Effector CD8-positive, alpha-beta T cell (primary cell): ENCODE measurements at regions not wholly inside any gene's neighbourhood (a gene's known extent, or its start where the extent isn't known, plus 50 kb on each side); places are given as distances from the start of the nearest gene placed in this dataset.

Source experiments
- DNase-seq: peaks from one replicate; lab custom pipeline; 2025; lab: John Stamatoyannopoulos, UW

DNA sequence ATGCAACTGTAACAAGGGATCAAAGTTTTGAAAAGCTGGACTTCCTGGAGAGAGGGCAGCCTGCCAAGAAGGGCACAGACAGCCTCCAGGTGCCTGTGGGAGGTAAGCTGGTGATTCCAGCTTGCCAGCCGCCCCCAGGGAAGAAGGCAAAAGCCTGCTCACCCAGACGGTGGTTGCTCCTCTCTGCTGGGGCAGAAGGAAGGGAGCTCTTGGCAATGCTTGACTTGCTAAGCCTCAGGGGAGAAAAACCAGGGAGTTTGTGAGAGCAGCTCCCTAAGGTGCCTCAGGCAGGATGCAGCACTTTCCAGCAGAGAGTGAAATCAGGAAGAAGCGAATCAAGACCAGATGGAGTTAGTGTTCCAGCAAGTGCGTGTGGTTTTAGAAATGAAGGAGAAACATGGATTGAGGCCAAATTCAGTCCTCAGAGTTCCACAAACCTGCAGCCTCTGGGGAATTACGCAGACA, 553.6 kb downstream of the BUD13 start:
- DNase-seq = no peak

DNA sequence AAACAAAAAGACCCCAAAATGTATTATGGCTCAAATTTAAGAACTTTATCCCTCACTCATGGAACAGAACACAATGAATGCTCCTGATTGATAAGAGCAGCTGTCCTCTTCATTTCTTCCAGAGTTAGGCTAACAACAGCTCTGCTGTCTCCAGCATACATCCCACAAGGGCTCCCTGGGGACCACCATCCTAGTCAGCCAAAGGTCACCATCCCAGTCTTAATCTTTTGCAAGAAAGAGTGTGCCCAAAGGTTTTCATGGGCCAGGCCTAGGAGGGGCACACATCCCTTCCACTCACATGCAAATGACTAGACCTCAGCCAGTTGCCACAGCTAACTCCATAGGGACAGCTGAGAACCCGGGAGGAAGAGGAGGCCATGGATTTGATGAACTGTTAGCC, 555.3 kb downstream of the BUD13 start:
- no peak for DNase-seq

DNA sequence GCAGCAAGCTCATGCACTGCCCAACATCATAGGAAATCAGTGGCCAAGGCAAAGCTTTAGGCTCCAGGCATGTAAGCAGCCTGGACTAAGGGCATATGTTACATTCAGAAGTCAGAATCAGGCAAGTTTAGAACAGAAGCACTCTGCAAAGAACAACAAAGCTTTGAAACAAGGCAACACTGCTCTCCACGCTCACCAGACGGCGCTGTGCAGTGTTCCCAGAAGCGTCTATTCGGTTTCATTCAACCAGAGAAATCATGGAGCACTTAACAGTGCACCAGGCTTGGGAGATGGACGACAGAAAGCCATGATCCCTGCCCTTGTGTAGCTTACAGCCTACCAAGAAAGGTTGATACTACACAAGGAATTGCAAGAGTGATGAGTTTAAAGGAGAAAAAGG, 555.8 kb downstream of the BUD13 start:
- DNase-seq = no peak

DNA sequence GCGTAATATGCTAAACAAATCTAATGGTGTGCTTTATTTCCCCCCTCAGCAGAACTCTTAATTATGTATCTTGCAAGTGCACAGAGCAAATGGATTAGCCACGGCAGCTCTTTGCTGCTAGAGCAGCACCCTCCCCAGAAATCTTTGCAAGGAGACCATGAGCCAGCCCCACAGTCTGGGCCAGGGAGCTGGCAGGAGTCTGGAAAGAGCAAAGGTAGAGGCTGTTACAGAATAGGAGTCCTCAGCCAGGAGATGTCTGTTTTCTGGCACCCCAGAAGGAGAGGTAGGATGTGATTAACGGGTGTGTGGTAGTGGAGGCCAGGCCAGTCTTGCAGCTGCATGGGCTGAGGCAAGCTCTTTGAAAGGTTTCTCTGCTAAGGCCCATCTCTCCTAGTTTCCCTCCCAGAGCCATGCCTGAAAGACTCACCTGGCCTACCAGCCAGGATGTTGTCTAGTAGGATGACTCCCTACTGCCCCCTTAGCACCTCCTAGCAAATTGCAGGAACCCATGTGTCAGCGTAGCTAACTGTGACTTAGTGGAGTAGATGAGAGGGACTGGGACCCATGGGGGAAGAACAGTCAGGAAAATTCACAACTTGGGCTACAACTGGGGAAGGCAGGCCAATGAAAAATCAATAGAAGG, 557.2 kb downstream of the BUD13 start:
- no peak for DNase-seq

DNA sequence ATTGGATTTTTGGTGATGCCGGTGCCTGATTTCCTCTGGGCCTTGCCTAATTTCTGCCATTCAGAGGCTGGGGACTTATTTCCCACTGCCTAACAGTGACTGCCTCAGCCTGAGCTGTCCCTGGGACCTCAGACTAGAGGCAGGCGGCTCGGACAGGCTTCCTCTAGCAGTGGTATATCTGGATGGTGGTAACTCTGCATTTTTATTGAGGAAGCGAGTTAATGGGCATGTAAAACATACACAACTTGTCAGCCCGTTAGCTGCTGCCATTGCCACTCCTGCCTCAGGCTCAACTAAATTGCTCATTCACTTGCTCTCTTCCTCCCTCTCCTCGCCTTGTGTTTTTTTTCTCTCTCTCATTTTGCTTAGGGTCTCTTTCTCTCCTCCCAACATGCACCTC, 561.6 kb downstream of the BUD13 start:
- DNase-seq = no peak

DNA sequence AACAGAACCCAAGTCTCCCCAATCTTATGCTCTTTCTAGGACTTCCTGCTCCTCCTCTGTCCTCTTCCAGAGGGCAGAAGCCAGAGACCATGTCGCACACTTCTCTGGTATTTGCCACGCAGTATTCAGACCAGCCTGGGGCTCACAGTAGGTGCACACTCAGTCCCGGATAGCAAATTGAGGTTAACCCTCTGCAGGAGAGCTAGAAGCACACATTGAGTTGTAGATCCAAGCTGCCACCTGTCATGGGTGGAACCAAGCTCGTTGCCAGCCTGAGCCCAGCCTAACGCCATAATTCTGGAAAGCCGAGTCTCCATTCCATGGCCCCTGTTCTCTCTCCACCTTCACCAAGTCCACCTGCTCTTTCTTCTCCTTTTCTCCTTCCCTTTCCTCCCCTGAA, 562.1 kb downstream of the BUD13 start:
- no peak for DNase-seq

DNA sequence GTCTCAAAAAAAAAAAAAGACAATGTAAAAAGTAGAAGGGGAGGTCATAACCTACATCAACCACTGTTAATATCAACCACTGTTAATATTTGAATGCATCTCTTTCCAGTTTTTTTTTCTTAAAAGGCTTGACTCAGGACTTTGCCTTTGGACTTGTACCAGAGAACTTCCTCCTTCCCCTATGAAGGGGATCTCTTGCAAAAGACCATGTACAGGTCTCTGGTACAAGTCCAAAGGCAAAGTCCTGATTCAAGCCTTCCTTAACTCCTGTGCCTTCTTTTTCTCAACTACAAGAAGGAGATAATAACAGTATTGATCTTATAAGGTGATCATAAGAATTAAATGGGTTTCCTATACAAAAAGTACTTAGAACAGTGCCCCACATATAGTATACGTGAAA, 563.5 kb downstream of the BUD13 start:
- DNase-seq = no peak

DNA sequence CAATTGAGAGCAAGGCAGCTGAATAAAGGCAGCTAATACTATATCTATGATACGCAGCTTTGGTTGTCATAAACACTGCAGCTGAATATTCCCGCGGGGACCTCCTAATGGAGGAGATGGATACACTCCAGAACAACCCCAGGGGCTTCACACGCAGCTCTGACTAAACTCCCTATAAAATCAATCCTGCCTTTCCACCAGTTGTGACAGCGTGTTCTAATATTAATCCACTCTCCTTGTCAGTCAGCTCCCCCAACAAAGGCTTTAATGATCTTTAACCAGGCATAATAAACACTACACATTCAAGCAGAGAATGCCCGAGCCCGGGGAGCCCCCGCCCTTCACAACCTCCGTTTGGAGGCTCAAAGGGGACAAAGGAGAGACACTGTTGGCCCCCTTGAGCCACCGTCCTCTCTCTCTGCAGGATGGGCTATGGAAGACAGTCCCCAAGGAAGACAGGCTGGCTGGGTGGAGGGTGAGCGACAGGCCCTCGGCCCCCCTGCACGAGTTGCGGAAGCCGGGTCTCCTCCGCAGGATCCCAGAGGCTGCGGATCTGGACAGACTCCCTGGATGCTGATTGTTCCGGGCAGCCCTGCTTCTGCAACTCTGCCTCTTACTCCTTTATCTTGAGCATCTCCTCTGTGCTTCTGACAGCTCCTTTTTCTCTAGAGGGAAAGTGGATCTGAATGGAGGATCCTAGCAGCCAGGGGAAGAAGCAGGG, 565.2 kb downstream of the BUD13 start:
- no peak for DNase-seq

DNA sequence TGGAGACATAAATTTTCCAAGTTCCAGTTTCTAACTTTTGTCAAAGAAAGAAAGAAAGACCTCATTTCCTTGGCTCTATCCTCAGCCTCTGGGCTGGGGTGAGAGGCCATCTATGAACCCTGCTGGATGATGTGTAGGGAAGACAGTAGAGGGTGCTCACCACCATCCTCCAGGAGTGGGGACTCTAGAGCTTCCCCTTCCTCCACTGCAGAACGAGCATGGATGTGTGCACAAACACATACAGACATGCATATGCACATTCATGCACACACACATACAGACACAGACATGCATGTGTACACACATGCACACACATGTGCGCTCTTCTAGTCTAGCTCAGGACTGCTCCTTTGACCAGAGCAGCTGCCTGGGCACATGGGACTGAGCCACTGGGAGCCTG, 565.8 kb downstream of the BUD13 start:
- no peak for DNase-seq

DNA sequence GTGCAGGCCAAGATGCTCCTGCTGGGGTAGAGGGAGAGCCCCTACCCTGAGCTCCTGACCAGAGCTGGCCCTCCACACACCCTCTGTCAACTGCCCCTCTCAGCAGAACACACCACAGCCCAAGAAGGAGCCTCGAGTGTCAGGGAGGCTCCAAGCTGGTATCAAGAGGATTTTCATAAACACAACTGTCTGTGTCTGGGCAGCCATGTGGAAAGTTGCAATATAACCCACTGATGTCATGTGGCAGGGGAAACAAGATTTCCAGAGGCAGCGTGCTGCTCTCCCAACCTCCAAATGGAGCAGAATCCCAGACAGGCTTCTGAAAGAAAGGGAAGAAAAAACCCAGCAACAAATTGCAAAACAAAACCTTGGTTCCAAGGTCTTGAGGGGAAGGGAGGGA, 569.9 kb downstream of the BUD13 start:
- no peak for DNase-seq

DNA sequence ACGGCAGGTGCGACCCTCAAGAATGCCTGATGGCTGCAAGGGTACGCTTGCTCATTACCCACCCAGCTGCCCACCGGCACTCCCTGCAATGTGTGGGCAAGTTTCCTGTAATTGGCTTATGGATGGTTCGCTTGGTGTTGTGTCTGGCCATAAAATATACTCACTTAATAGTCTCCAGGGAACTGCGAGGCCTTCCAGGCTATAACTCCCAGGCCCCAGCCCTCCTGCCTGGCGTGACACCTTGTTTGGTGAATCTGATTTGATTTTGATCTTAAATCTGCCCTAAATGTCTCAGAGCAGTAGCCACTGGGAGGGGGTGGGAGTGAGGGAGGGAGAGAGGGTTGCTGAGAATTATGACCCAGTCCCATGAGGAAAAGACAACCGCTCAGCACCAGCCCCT, 572.2 kb downstream of the BUD13 start:
- DNase-seq = no peak

DNA sequence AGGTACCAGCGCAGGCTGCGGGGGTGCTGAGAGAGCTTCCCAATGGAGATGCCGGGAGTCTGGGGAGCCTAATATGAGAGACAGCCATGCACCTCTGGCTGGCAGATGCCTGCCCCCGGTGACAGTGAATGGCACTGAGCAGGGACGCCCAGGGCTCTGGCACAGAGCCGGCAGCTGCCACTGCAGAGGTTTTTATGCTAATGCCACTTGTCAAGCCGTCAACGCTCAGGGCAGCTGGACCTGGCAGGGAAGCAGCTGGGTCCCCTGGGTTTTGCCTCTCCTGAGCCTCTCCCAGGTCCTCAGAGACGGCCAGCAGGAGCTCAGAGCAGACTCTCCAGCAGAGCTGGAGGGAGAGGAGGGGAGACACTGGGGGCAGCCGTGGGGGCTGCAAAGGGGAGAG, 573.6 kb downstream of the BUD13 start:
- DNase-seq = no peak

DNA sequence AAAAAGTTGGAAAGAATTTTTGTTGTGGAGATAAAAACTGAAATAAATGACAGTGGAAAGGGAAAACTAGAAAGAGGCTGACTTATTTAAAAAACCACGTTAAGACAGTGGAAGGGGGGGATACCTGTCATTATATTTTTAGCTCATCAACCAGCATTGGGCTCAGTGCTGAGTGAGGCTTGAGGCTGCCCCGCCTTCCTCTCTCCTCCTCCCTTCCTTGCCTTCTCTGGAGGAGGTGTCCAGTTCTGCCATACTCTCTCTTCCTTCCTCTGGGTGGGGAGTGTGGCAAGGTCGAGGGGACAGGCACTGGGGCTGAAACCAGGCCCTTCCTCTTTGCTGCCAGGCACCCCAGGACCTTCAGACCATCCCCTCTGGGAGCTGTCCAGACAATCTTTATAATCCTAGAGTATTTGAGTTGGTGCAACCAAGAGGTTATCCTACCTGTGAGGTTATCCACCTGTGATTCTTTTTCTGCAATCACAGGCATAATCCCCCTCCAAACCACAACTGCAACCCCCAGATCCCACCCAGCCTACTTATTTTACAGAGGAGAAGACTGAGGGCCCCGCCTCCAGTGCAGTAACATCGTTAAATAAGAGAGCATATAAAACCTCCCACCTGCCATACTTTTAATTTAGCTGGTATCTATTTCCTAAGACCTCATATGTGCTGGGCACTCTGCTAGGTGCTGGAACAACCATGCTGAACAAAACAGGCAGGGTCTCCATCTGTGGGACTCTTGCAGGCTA, 578.5 kb downstream of the BUD13 start:
- DNase-seq = no peak

DNA sequence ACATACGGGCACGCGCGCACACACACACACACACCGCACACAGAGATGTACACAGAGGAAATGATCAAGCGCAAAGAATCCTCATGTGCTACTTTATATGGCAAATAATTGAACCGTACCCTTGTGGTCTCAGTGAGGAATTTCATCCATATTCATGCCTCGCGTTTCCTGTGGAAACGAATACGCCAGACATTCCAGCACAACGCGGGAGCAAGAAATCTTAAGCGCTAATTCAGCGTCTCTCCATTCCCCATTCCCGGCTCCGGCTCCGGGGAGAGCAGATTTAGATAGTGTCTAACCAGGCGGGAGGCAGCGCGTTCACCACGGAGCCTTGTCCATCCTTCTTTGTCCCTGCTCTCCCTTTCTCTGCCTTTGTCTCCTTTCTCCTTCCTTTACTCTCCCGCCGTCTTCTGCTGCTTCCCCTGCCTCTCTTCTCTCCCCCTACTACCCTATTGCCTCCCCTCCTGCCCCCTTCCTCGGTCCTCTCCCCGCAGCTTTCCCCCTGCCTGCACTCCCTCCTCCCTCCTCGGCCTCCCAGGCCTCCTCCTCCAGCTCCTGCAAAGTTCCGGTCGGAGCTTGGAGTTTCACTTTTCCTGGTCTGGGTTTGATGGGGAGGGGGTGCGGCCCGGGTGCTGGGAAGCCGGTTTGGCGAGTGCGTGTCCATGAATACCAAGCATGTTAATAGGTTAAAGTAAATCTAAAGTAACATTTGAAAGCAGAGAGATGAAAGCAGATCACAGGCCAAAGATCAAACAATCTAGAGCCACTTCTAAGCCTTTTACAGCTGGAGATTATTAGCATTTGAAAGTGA, 579.3 kb downstream of the BUD13 start:
- no peak for DNase-seq

DNA sequence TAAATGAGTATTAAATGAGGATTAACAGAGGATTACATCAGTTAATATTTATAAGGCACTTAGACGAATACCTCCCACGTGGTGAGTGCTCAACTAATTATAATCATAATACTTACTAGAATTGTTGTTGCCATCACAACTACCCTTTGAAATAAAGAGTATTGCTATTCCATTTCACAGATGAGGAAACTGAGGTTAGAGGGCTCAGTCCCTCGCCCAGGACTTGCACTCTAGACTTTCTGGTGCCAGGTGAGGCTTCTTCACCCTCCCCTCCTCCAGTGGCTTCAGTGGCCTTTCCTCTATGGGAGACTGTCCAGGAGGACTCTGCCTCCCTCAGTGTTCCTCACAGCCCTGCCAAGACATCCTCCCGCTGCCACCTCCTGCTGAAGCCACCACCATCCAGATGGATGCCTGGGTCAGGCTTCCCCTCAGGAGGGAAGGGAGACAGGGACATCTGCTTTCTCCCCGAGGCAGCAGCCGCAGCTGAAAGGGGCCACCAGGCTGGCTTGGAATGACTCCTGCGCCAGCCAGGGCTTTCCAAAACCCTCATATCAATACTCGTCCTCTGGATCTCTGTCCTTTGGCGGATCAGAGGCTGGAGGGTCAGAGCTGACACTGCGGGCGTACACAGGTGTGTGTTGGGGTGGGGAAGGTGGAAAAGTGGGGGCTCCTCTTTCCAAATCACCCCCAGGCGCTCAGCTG, 580.1 kb downstream of the BUD13 start:
- no peak for DNase-seq

DNA sequence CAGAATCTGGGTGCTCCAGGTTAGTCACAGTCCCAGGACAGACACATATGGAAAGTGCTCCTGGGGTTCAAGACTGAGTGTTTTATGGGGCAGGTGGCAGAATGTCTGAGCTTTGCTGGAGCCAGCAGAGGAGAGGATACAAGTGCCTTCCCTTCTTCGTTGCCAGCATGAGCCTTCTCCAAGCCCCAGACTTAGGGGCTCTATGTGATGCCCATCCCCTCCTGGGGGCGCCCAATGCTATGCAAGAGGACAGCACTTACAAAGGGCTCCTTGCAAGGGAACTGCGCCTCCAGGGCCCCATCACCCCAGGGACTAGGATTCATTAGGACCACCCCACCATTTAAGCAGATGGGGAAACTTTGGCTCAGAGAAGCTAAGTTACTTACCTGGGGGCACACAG, 581.9 kb downstream of the BUD13 start:
- no peak for DNase-seq

DNA sequence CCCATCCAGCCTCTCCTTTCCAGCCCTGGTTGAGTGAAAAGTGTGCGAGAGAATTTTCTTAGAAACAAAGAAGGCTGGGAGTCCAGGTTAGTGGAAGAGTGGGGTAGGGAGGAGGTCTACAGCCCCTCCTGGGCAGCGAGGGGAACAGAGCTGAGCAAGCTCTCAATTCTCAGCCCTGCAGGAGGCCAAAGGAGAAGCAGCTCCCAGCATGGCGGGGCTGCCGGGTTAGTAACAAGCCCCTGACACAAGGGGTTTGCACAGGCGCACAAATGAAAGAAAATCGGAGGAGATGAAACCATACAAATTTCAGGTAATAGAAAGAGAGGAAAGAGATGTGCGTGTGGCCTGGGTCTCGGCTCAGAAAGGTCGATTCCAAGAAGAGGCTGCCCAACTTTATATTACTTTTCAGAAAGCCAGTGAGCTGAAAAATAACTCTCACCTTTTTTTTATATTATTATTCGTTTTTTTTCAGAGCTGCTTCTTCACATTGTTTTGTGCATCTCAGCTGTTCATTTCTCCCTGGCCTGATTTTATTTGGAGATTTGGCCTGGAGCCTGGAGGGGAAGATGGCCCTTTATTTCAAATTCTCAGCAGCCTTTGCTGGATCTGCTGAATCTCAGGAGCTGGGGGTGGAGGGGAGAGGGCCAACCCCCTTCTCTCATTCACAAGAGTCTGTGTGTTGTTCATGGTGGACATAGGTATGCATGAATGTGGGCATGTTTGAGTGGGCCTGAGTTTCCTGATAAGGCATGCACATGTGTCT, 583.2 kb downstream of the BUD13 start:
- DNase-seq = no peak

DNA sequence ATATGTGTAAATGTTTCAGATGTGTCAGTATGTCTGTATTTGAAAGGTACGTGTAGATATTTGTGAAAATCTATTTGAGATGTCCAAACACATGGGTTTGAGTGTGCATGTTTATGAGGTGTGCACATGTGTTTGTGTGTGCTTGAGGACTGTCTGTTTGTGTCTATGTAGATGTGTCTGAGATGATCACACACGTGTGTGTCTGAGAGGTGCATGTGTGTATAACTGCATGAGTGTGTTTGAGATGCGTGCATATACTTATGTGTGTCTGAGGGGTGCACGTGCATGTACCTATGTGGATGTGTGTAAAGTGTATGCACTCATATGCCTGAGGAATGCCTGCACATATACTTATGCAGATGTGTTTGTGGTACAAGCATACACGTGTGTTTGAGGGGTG, 584.4 kb downstream of the BUD13 start:
- DNase-seq = no peak

DNA sequence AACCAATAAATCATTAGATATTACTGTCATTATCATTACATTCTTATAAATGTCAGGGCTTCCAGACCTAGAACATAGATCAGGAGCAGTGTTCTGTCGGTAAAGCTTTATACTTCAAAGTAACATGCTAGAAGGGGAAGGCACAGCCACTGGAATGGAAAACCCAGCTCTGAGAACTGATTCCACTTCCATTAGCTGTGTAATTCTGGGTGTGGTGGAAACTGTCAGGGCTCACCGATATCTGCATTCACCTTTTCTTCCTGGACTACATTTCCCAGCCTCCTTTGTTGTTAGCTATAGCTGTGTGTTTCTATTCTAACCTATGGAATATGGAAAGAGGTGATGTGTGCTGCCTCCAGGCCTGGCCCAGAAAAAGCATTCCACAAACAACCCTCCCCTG, 585.8 kb downstream of the BUD13 start:
- no peak for DNase-seq

DNA sequence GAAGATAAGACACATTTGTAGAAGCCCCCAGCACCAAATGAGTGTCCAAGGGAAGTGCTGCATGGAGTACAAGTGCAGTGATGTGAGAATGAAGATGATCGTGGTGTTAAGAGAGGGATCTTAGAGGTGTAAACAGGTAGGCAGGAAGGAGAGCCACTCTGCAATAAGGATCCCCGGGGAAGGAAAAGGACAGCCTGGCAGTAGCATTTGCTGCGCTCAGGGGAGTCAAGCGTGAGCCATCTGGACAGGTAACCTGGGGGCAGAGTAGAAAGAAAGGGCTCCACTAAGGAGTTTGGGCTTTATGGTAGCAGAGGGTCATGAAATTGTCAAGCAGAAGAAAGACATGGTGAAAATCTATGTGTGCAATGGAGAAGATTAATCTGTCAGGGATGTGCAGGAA, 587.2 kb downstream of the BUD13 start:
- DNase-seq = no peak

DNA sequence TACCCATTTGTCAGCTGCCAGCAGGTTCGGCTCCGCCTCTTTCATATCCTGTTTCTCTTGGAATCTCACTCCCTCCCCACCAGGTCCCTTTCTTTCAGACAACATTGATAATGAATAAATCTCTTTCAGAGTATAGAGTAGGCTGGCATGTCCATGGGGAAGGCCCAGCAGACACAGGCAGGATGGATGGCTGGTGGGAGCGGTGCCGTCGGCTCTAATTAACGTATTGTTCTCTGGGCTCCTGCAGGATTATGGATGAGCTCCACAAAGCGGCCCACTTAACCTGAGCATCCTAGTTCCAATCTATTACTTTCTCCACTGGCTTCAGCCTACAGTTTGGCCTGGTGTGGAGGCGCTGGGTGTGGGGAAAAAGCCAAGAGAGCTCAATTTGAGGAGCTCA, 588.0 kb downstream of the BUD13 start:
- DNase-seq = no peak
